ENCODE measurements at regions not wholly inside any gene's neighbourhood (a gene's known extent, or its start where the extent isn't known, plus 50 kb on each side); places are given as distances from the start of the nearest gene placed in this dataset.

GRCh38 chr3:87069021-87069420, 78.1 kb upstream of the VGLL3 start:
- no peak for TF ChIP-seq POLR2A (IDR thresholded peaks at IDR 0.05)
- TF ChIP-seq CTCF (IDR thresholded peaks at IDR 0.05), result no peak
- no peak overlapping the region for H3K4me3 ChIP-seq
- no peaks in the 10 kb centered on the region for H3K4me1 ChIP-seq
- H3K9me3 ChIP-seq, result no peaks in the 10 kb centered on the region
- intact Hi-C loops (cut with DNase I; ENCODE audit: low total_unique reads), result no loop called here
- no peak for DNase-seq
- no peaks in the 10 kb centered on the region for H3K36me3 ChIP-seq
- no peak overlapping the region for H3K27ac ChIP-seq
- no peaks in the 10 kb centered on the region for H3K27me3 ChIP-seq

GRCh38 chr3:87062685-87063084, 71.7 kb upstream of the VGLL3 start:
- no peak for TF ChIP-seq CTCF (IDR thresholded peaks at IDR 0.05)
- TF ChIP-seq POLR2A (IDR thresholded peaks at IDR 0.05), result no peak
- H3K27me3 ChIP-seq, result no peaks in the 10 kb centered on the region
- no peak overlapping the region for H3K27ac ChIP-seq
- H3K9me3 ChIP-seq, result no peaks in the 10 kb centered on the region
- no peaks in the 10 kb centered on the region for H3K4me1 ChIP-seq
- intact Hi-C loops (cut with DNase I; ENCODE audit: low total_unique reads), result no loop called here
- no peak overlapping the region for H3K4me3 ChIP-seq
- no peaks in the 10 kb centered on the region for H3K36me3 ChIP-seq
- no peak for DNase-seq

- no peak for TF ChIP-seq POLR2A (IDR thresholded peaks at IDR 0.05)
- no peak for TF ChIP-seq CTCF (IDR thresholded peaks at IDR 0.05)
- intact Hi-C loops (cut with DNase I; ENCODE audit: low total_unique reads), result no loop called here
- DNase-seq, result no peak
- H3K4me3 ChIP-seq, result no peak overlapping the region
- no peaks in the 10 kb centered on the region for H3K27me3 ChIP-seq
- no peaks in the 10 kb centered on the region for H3K4me1 ChIP-seq
- no peaks in the 10 kb centered on the region for H3K9me3 ChIP-seq
- H3K27ac ChIP-seq, result no peak overlapping the region
- H3K36me3 ChIP-seq, result no peaks in the 10 kb centered on the region
Measured at GRCh38 chr3:87057474-87057873, 66.5 kb upstream of the VGLL3 start.

- TF ChIP-seq POLR2A (IDR thresholded peaks at IDR 0.05), result no peak
- no peak for TF ChIP-seq CTCF (IDR thresholded peaks at IDR 0.05)
- Histone ChIP-seq H3K36me3 (no peaks in the 10 kb centered on the region), H3K9me3 (no peaks in the 10 kb centered on the region), H3K4me3 (no peak overlapping the region), H3K27ac (no peak overlapping the region), H3K4me1 (no peaks in the 10 kb centered on the region), H3K27me3 (no peaks in the 10 kb centered on the region)
- intact Hi-C loops (cut with DNase I; ENCODE audit: low total_unique reads), result no loop called here
- no peak for DNase-seq
Measured at GRCh38 chr3:87053553-87053952, 62.6 kb upstream of the VGLL3 start.

- intact Hi-C loops (cut with DNase I; ENCODE audit: low total_unique reads), result no loop called here
- H3K27me3 ChIP-seq, result no peaks in the 10 kb centered on the region
Measured at GRCh38 chr3:87052499-87053260, 61.7 kb upstream of the VGLL3 start.

More at GRCh38 chr3:87052499-87053260, 61.7 kb upstream of the VGLL3 start:
- H3K4me1 ChIP-seq, result no peaks in the 10 kb centered on the region
- TF ChIP-seq CTCF (IDR thresholded peaks at IDR 0.05) (no peak), POLR2A (IDR thresholded peaks at IDR 0.05) (no peak)
- no peak overlapping the region for H3K27ac ChIP-seq
- H3K4me3 ChIP-seq, result no peak overlapping the region
- no peaks in the 10 kb centered on the region for H3K36me3 ChIP-seq
- H3K9me3 ChIP-seq, result no peaks in the 10 kb centered on the region
- DNase-seq, result no peak
